GM19238 (cell line): ENCODE measurements at regions not wholly inside any gene's neighbourhood (a gene's known extent, or its start where the extent isn't known, plus 50 kb on each side); places are given as distances from the start of the nearest gene placed in this dataset.

ENCODE experiments used
- DNase-seq: peaks from one replicate; pipeline ENCODE4 v3.0.0; 2011; ENCODE audit warnings: low spot score; ENCODE audit not compliant: insufficient read length

DNA sequence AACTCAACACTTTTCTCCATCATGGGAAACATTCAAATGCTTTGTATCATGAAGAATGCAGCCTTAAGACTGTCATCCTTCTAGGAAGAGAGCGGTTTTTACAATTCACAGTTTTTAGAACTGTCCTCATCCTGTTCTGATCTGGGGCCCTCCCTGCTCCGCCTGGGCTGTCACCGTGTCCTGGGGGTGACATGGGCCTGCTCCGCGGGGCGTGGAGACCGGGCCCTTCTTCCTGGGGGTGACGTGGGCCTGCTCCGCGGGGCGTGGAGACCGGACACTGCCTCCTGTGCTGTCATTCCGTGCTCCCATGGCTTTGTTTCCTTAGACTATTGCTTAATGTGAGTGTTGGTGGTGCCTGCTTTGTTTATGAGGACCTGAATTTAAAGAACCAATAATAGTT is 122.8 kb downstream of the TMEM18 start:
- no peak for DNase-seq

DNA sequence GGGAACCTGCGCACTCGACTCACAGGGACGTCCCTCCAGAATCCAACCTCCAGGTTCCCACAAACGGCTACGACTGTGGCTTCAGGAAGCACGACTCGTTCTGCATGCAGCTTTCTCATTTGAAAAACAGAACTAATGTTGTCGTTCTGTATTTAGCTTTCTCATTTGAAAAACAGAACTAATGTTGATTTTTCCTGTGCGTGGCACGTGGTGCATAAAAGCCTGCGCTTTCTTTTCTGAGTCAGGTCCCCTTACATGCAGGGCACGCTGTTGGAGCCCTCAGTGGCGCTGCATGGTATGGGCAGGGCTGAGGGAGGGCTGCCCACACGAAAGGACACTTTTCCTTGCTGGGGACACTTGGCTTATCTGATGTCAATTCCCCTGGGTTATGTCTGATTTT is 124.3 kb downstream of the TMEM18 start:
- no peak for DNase-seq

DNA sequence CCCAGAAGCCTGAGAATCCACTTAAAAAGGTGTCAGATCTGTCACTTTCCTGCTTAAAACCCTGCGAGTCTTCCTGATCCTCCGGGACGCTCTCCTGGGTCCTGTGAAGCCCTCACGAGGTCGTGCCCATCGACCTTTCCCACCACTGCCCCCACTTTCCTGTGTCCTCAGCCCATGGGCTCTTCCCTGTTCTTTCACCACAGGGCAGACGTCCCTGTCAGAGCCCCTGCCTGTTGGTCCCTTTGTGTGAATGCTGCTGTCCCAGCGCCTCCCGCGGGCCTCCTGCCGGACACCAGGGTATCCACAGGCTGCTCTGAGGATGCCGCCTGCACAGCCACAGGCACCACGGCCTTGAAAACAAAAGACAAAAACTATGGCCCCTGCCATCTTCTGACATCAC is 125.6 kb downstream of the TMEM18 start:
- DNase-seq, result no peak

DNA sequence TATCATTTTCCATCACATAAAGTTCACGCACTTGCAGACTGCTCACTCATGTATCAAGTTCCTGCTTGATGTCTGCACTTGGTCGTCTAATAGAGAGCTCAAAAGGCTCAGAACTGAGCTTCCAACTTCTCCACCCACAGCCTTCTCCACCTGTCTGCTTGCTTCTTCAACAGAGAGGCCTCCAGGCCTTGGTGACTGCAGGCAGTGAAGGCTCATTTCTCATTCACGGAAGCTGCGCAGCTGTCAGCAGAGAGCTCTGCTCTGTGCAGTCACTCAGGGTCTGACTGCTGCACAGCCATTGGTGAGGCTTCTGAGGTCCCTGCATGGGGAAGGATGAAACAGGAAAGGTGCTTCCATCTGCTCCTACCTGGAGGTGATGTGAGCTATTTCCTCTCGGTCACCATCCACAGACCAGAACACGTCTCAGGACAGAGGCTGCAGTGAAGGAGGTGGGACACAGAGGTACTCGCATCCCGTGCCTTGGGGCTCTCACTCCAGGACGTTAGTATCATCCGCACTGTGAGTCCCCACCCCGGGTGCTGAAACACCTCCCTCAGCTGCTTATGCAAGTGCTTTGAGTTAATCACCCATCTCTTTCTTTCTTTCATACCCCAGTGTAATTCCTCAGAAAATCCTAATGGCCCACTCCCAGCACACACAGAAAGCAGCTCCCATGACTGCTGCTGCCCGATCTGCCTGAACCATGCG is 126.2 kb downstream of the TMEM18 start:
- DNase-seq, result no peak

DNA sequence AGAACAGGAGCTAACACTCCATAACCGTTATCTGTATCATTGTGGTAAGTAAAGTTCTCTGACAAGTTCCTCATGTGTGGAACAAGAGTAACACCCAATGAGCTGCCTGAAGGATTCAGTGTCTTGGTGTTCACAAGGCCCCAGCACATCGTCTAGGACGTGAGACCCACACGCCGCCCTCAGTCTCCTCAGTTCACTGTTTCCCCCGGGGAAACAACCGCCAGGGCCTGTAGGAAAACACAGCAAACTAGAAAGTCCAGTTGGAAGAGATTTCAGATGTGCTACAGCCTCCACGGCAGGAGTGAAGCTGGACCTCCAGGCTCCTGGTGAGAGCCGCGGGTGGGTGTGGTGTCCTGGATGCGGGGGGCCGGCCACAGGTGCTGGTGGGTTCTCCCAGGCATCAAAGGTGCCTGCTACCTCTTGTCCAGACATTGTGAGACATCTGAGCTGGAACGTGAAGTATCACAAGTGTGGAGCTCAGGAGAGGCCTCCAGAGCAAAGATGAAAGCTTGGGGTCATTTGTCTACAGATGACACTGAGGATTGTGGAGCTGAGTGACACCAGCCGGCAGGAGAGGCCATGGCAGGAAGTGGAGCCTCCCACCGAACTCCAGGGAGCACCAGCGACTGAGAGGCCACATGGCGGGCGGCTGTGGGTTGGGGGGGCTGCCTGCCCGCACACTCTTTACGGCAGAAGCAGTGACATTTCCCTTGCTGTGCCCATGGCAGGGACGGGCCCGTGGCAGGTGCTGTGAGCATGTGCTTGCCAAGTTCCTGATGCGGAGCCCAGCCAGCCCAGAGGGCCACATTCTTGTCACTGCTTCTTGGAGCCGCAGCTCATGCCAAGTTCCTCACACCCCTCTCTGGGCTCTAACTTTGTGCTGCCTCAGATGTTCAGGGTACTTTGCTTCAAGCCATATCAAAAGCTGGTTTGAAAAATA is 131.2 kb downstream of the TMEM18 start:
- DNase-seq, result no peak

DNA sequence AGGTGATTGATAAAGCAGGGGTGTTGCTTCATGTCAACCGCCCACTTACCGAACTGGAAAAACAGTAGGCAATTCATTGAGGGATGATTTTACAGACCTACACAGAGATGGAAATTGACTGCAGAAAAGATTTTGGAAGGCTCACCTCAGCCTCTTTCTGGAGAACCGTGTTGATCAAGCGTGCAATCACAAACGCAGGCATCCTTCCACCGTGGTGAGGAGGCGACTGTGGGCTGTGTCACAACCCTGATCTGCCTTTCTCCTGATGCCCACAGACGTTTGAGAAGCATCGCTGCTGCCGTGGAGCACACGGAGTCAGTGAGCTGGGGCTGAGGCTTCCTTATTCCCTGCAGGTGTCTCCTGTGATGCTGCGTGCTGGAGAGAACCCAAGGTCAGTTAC is 132.0 kb downstream of the TMEM18 start:
- no peak for DNase-seq

DNA sequence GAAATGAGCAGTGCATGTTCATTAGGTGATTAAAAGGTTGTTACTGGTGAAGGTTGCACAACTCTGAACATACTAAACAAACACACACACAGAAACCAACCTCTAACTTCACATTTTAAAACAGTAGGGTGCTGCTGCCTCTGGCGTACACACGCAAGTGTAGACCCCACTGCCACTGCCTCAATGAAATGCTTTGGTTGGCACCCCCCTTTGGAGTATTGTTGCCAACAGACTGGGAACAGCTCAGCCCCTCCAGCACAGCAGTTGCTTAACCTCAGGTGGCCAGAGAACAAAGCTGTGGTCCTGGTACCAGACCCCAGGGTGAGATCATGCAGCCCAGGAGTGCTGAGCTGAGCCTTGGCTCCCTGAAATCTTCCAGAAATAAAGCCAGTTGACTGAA is 138.6 kb downstream of the TMEM18 start:
- DNase-seq, result no peak

DNA sequence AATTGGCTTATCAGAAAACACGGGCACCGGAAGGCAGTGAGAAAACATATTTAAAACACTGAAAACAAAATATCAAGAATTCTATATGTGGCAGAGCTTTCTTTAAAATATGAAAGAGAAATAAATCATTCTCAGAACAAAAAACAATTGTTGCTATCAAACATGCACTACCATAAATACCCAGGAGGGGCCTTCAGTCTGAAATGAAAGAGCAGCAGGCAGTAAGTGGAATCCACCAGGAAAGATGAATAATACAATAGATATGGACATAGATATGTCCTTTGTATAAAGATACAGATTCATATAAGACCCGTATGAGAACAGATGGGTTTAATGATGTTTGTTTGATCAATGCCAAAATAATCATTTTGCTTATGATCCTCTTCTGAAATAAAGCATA is 142.0 kb downstream of the TMEM18 start:
- no peak for DNase-seq

DNA sequence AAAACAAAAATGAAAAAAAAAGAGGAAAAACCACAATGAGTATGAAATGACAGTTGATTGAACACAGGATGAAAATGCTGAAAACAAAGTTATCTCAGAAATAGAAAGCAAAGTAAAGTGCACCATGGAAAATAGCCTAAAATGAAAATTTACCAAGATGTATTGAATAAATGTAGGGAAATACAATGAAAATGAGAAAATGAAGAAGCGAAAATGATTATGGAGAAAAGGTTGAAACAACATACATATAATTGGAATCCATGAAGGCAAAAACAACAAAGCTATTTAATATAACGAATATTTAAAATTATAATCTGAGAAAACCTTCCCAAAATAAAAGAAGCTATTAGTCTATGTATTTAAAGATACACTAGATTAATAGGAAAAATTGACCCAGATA is 147.4 kb downstream of the TMEM18 start:
- no peak for DNase-seq

DNA sequence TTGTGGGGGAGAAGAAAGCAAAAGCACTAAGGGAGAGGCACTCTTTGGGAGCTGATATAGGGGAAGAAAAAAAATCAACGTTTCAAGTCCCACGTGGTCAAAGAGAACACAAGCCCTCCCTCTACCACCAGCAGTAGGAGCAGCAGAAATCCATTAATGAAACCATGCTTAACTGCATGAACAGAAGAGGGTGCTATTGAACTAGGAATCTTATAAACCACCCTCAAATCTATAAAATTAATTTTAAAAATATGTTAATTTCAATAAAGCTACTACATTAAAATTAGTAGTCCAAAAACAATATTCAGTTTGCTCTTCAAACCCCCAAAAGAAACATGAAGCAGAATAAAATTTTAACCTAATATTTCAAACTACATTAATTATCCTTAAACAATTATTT is 147.8 kb downstream of the TMEM18 start:
- DNase-seq, result no peak

DNA sequence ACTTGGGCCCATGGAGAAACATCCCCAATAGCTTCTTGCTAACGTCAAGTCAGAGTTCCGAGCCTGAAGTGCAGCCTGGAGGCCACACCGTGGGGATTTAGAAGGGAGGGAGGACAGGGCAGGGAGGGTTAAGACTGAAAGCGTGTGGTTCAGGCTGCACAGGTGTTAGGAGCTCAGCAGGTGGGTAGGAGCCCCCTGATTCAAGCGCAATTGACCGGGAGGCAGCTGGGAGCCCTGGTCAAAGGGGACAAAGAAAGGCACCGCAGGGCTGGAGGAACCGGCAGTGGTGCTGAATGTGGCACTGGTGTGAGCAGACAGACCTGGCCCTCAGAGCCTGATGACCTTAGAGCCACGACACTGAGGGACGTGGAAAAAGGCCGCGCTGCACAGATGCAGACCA is 149.6 kb downstream of the TMEM18 start:
- DNase-seq, result no peak

DNA sequence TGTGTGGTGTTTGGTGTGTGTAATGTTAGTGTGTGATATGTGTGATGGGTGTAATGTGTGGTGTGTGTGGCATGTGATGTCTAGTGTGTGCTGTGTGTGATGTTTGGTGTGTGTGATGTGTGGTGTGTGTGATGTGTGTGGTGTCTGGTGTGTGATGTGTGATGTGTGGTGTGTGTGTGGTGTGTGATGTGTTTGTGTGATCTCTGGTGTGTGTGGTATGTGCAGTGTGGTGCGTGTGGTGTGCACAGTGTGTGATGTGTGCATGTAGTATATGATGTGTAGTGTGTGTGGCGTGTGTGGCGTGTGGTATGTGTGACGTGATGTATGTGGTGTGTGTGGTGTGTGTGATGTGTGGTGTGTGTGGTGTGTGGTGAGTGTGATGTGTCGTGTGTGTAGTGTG is 150.3 kb downstream of the TMEM18 start:
- no peak for DNase-seq

DNA sequence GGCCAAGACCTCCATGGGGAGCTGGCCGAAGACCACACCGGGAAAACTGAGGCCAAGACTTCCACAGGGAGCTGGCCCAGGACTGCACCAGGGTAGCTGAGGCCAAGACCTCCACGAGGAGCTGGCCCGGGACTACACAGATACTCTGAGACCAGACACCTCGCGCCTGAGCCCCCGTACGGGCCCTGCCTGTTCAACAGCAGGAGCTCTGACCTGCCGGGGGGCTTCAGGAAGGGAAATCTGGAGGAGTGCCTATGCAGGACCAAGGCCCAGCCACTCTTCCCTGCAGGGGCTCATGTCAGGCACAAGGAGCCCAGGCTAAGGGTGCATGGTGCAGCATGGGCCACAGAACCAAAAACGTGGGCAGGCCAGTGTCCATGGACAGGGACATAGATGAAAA is 151.6 kb downstream of the TMEM18 start:
- no peak for DNase-seq

DNA sequence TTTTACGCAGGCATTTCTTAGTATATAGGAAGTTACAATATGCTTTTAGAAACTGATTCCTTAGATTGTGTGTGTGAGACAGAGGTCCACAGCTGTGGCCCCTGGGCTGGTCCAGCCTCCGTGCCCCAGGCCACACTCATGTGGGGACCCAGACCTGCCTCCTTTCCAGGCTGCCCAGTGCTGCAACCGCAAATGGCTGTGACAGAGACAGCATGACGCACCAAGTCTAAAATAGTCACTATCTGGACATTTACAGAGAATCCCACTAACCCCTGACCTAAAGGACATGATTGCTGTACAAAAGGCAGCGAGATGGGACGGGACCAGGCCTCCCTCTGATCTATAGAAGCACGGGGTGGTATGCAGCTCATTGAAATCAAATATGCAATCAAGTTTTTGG is 152.2 kb downstream of the TMEM18 start:
- no peak for DNase-seq

DNA sequence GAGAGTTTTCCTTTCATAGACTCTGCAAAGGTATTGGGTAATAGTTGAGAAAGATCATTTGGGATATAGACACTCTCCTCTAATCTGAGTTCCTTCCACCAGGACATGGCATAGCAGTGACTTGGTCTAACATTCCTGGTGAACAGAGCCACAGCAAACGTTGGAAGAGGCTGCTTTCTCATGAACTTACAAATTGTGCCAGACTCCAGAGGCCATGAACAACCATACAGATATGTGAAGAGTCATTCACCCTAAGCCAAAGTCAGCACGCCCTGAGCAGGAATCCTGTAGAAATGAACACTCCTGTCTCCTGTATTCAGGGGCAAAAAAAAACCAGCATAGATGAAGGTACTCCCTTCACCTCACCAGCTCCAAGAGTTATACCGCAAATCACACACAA is 152.8 kb downstream of the TMEM18 start:
- no peak for DNase-seq

DNA sequence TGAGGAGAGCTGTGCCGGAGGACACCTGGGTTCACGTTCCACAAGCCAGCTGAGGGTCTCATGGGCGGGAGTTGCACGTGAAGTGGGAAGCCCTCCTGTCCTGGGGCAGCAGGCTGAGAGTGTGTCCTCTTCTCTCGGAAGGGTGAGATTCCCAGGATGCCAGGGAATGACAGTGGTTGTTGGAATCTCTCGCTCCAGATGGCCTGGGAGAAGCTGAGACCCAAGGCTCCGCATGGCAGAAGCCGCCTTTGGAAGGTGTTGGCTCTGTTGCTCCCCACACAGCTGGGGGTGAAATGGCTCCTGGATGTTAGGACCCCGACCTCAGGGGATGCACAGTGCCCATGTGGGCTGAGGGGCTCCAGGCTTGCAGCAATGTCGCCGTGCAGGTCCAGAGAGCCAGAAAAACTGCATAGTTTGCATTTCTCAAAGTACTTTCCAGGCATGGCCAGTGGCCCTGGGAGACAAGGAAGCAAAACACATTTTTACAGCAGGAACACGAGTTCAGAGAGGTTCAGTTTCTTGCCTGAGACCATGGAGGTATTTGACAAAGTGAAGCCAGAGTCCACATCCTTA is 153.4 kb downstream of the TMEM18 start:
- no peak for DNase-seq

DNA sequence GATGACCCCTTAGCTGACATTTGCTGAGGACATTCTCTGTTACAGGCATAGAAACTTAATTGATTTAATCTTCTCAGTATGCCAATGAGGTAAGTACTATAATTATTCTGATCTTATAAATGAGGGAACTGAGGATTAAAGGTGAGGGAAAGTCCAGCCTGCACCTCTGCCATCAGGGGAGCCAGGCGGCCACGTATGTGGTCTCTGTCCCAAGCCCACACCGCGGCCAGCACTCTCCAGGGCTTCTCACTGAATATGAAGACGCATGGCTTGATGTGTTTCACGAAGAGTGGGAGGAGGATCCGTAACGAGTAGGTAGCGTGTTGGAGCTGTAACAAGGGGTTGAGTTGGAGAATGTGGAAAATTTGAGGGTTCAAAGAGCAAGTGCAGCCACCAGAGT is 154.4 kb downstream of the TMEM18 start:
- no peak for DNase-seq

DNA sequence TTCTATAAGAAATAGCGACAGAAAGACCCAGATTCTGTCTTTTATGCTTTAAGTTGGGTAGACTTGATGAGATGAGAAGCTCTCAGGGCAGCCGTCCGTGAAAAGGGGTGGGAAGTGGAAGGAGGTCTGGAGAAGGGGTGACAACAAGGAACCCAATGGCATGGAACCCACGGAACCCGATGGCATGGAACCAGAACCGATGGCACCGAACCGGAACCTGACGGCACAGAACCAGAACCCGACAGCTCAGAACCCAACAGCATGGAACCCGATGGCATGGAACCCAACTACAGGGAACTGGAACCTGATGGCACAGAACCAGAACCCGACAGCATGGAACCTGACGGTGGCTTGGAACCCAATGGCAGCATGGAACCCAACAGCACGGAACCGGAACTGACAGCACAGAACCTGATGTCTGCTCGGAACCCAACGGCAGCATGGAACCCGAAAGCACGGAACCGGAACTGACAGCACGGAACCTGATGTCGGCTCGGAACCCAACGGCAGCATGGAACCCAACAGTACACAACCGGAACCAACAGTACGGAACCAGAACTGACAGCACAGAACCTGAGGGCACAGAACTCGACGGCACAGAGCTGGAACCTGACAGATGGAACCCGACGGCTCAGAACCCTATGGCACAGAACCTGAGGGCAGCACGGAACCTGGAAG is 155.2 kb downstream of the TMEM18 start:
- DNase-seq, result no peak

DNA sequence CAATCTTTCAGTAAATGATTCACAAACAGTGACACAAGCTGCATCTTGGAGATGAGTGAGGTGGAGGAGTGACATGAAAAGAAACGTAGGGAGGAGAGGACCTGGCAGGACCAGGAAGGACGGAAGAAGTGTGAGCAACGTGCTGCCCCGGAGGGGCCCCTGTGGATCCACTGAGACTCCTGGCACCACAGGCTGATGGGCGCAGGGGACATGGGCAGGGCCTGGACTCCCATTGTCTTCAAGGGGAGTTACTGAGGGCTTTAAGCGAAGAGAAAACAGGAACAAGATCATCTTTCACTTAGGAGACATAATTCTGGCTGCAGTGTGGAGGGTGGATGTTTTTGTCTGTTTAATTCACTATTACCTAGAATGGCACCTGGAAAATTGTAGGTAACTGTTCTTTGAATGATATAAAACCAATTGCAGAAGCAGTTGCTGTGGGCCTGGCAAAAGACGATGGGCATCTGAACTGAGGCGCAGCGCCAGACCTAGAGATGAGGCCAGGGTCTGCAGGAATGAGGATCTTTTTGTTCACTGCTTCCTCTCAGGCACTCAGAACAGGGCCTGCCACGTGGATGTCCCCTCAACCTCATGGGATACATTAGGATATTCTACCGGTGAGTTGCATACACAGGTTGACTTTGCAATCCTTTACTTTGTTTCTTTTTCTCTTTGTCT is 156.4 kb downstream of the TMEM18 start:
- DNase-seq, result no peak

DNA sequence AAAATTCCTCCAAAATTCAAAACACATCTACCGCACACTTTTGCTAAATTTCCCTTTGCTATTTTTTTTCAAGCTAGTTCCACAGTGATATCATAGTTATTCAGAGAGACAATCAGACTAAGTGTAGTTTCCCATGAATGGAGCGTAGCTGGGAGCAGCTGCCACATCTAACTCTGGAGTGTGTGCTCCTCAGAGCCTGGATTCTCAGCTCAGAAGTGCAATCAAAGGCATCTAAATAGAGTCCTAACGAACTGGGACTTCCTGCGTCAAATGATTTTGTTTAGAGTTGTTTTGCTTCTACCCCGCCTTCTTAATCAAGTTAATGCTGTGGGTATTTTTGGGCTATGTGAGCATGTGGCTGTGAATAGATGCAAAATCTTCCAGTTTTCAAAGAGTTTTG is 160.3 kb downstream of the TMEM18 start:
- no peak for DNase-seq

DNA sequence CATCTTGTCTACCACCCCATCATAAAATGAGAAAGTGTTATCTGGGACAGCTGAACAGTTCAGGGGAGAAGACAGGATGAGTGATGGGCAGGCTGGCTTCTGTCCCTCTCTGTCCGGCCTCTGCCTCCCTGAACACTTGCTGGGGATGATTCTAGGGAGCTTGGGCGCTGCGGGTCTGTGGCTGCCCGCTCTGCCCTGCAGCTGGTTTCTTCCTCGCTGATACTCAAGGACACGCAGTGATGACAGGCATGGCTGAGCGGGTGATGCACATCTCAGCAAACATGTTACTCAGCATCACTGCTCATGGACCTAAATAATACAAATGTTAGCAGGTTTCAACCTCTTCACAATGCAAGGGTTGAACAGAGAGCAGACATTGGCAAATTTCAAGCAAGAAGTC is 161.1 kb downstream of the TMEM18 start:
- DNase-seq, result no peak
